Muscle of back (tissue), 3 donors: ENCODE measurements at regions not wholly inside any gene's neighbourhood (a gene's known extent, or its start where the extent isn't known, plus 50 kb on each side); places are given as distances from the start of the nearest gene placed in this dataset.
"Not testable (repeated sequence)": the region's sequence is repeated elsewhere in the genome, so short reads cannot be mapped to it uniquely, and the experiment has no call there.

Experiments
- DNase-seq, 3 donors: peaks; one replicate each; pipeline versions ENCODE4 v3.0.0 to v3.0.0-alpha.2; 2013

DNA sequence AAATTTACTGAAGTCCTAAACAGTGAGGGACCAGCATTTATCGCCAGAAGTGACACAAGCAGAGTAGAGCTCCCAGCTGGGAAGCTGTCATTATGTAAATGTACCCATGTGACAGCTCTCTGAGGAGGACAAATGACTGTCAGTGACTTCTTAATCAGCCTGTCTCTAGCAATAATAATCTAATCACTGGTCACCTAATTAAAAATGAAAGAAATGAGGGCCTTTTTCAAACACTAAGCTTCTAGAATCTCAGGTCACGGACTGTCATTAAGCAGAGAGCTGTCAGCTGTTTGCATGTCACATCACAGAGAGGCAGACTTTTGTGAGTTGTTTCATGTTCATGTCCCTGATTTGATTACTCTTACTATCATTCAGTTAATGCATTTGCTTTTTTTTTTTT, 77.9 kb upstream of the FBXL17 start:
- DNase-seq: no peak

DNA sequence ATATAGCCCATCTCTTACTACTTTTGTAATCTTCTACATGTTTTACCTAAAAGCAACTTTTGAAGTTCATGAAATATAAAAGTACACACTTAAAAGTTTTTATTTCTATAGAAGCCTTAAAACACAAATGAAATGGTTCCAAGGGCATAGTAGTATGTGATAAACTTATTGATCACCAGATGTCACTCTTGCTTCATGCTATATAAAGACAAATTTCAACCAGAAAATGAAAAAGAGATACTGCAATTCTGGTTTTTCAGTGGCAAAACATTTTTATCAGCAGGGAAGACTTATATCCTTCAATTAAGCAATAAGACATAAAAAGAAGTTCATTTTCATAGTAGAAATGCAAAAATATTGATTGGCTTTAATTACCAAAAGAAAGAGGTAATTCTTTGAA, 69.4 kb upstream of the FBXL17 start:
- DNase-seq: no peak

DNA sequence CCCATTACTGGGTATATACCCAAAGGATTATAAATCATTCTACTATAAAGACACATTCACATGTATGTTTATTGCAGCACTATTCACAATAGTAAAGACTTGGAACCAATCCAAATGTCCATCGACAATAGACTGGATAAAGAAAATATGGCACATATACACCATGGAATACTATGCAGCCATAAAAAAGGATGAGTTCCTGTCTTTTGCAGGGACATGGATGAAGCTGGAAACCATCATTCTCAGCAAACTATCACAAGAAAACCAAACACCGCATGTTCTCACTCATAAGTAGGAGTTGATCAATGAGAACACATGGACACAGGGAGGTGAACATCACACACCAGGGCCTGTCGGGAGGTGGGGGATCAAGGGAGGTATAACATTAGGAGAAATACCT, 62.2 kb upstream of the FBXL17 start:
- not testable (repeated sequence) for DNase-seq

- DNase-seq: not testable (repeated sequence)
Observed at GRCh38 chr5:108442063-108442651, 60.3 kb upstream of the FBXL17 start.

- DNase-seq: no peak
Observed at GRCh38 chr5:108437425-108437824, 55.5 kb upstream of the FBXL17 start.

DNA sequence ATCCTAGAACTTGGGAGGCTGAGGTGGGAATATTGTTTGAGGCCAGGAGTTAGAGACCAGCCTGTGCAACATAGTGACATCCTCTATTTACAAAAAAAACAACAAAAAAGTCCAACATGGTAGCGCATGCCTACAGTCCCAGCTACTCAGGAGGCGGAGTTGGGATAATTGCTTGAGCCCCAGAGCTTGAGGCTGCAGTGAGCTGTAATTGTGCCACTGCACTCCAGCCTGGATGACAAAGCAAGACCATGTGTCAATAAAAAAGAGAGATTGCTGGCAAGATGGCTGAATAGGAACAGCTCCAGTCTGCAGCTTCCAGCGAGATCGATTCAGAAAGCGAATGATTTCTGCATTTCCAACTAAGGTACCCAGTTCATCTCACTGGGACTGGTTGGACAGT, 54.8 kb upstream of the FBXL17 start:
- no peak for DNase-seq

GRCh38 chr5:108433600-108433999, 51.7 kb upstream of the FBXL17 start:
- no peak for DNase-seq

GRCh38 chr5:108432024-108432423, 50.1 kb upstream of the FBXL17 start:
- DNase-seq: peak in 1 of 3 donors; percentile 11
